ENCODE measurements at regions not wholly inside any gene's neighbourhood (a gene's known extent, or its start where the extent isn't known, plus 50 kb on each side); places are given as distances from the start of the nearest gene placed in this dataset.

GRCh38 chr5:71834601-71835000 is 115.5 kb downstream of the CARTPT start:
- Histone ChIP-seq H3K36me3 (no peaks in the 10 kb centered on the region), H3K9me3 (no peaks in the 10 kb centered on the region), H3K9ac (no peak overlapping the region), H3K4me1 (peaks cover 24% of the 10 kb centered on the region), H3K27me3 (no peaks in the 10 kb centered on the region), H3K4me2 (no peak overlapping the region), H4K20me1 (no peaks in the 10 kb centered on the region), H3K4me3 (no peak overlapping the region), H3K27ac (no peak overlapping the region)
- TF ChIP-seq Cebpa-rat (IDR thresholded peaks at IDR 0.05): no peak

- no peaks in the 10 kb centered on the region for H3K9me3 ChIP-seq
- H3K36me3 ChIP-seq: no peaks in the 10 kb centered on the region
- TF ChIP-seq Cebpa-rat (IDR thresholded peaks at IDR 0.05): no peak
- H4K20me1 ChIP-seq: no peaks in the 10 kb centered on the region
- no peak overlapping the region for H3K27ac ChIP-seq
- H3K9ac ChIP-seq: no peak overlapping the region
- no peak overlapping the region for H3K4me2 ChIP-seq
- no peak overlapping the region for H3K4me3 ChIP-seq
- peaks cover 9% of the 10 kb centered on the region for H3K4me1 ChIP-seq
- H3K27me3 ChIP-seq: no peaks in the 10 kb centered on the region
Measured at GRCh38 chr5:71836084-71836483, 117.0 kb downstream of the CARTPT start.

- H3K4me2 ChIP-seq: no peak overlapping the region
- peaks cover 3% of the 10 kb centered on the region for H3K4me1 ChIP-seq
- no peak overlapping the region for H3K9ac ChIP-seq
- no peak for TF ChIP-seq Cebpa-rat (IDR thresholded peaks at IDR 0.05)
- H3K27ac ChIP-seq: no peak overlapping the region
- no peaks in the 10 kb centered on the region for H3K36me3 ChIP-seq
- no peaks in the 10 kb centered on the region for H3K9me3 ChIP-seq
- H4K20me1 ChIP-seq: no peaks in the 10 kb centered on the region
- no peak overlapping the region for H3K4me3 ChIP-seq
- H3K27me3 ChIP-seq: no peaks in the 10 kb centered on the region
Measured at GRCh38 chr5:71836559-71837112, 117.6 kb downstream of the CARTPT start.

GRCh38 chr5:71838286-71838685 is 119.2 kb downstream of the CARTPT start:
- Histone ChIP-seq H4K20me1 (no peaks in the 10 kb centered on the region), H3K4me1 (no peaks in the 10 kb centered on the region), H3K9me3 (no peaks in the 10 kb centered on the region), H3K36me3 (no peaks in the 10 kb centered on the region), H3K27ac (no peak overlapping the region), H3K4me2 (no peak overlapping the region), H3K9ac (no peak overlapping the region), H3K4me3 (no peak overlapping the region), H3K27me3 (no peaks in the 10 kb centered on the region)
- no peak for TF ChIP-seq Cebpa-rat (IDR thresholded peaks at IDR 0.05)

- TF ChIP-seq Cebpa-rat (IDR thresholded peaks at IDR 0.05): no peak
- Histone ChIP-seq H3K9ac (no peak overlapping the region), H3K27ac (no peak overlapping the region), H3K4me2 (no peak overlapping the region), H3K4me1 (no peaks in the 10 kb centered on the region), H3K4me3 (no peak overlapping the region), H3K36me3 (no peaks in the 10 kb centered on the region), H3K27me3 (no peaks in the 10 kb centered on the region), H3K9me3 (no peaks in the 10 kb centered on the region), H4K20me1 (no peaks in the 10 kb centered on the region)
Measured at GRCh38 chr5:71839096-71839884, 120.2 kb downstream of the CARTPT start.

- Histone ChIP-seq H4K20me1 (no peaks in the 10 kb centered on the region), H3K4me3 (no peak overlapping the region), H3K9me3 (no peaks in the 10 kb centered on the region), H3K27ac (no peak overlapping the region), H3K27me3 (no peaks in the 10 kb centered on the region), H3K9ac (no peak overlapping the region), H3K4me2 (no peak overlapping the region), H3K4me1 (no peaks in the 10 kb centered on the region), H3K36me3 (no peaks in the 10 kb centered on the region)
- no peak for TF ChIP-seq Cebpa-rat (IDR thresholded peaks at IDR 0.05)
Measured at GRCh38 chr5:71841107-71841506, 122.0 kb downstream of the CARTPT start.

GRCh38 chr5:71843111-71843510 is 124.0 kb downstream of the CARTPT start:
- Histone ChIP-seq H3K4me2 (no peak overlapping the region), H3K27me3 (no peaks in the 10 kb centered on the region), H3K27ac (no peak overlapping the region), H3K4me1 (no peaks in the 10 kb centered on the region), H4K20me1 (no peaks in the 10 kb centered on the region), H3K9me3 (no peaks in the 10 kb centered on the region), H3K4me3 (no peak overlapping the region), H3K36me3 (no peaks in the 10 kb centered on the region), H3K9ac (no peak overlapping the region)
- no peak for TF ChIP-seq Cebpa-rat (IDR thresholded peaks at IDR 0.05)

GRCh38 chr5:71844862-71845261 is 125.8 kb downstream of the CARTPT start:
- no peak overlapping the region for H3K27ac ChIP-seq
- no peak overlapping the region for H3K4me3 ChIP-seq
- H3K4me2 ChIP-seq: no peak overlapping the region
- no peaks in the 10 kb centered on the region for H3K36me3 ChIP-seq
- no peaks in the 10 kb centered on the region for H3K27me3 ChIP-seq
- H3K4me1 ChIP-seq: no peaks in the 10 kb centered on the region
- no peak overlapping the region for H3K9ac ChIP-seq
- H4K20me1 ChIP-seq: no peaks in the 10 kb centered on the region
- peaks cover 17% of the 10 kb centered on the region for H3K9me3 ChIP-seq
- no peak for TF ChIP-seq Cebpa-rat (IDR thresholded peaks at IDR 0.05)

- no peak overlapping the region for H3K4me3 ChIP-seq
- H3K9me3 ChIP-seq: peaks cover 17% of the 10 kb centered on the region
- TF ChIP-seq Cebpa-rat (IDR thresholded peaks at IDR 0.05): no peak
- H3K4me2 ChIP-seq: no peak overlapping the region
- H3K36me3 ChIP-seq: no peaks in the 10 kb centered on the region
- no peak overlapping the region for H3K9ac ChIP-seq
- no peaks in the 10 kb centered on the region for H3K4me1 ChIP-seq
- H4K20me1 ChIP-seq: no peaks in the 10 kb centered on the region
- H3K27ac ChIP-seq: no peak overlapping the region
- no peaks in the 10 kb centered on the region for H3K27me3 ChIP-seq
Measured at GRCh38 chr5:71859515-71859914, 140.4 kb downstream of the CARTPT start.

GRCh38 chr5:71860048-71860447 is 141.0 kb downstream of the CARTPT start:
- Histone ChIP-seq H3K27me3 (no peaks in the 10 kb centered on the region), H3K27ac (no peak overlapping the region), H3K36me3 (no peaks in the 10 kb centered on the region), H3K4me2 (no peak overlapping the region), H3K4me3 (no peak overlapping the region), H3K4me1 (no peaks in the 10 kb centered on the region), H3K9ac (no peak overlapping the region), H3K9me3 (peaks cover 11% of the 10 kb centered on the region), H4K20me1 (no peaks in the 10 kb centered on the region)
- no peak for TF ChIP-seq Cebpa-rat (IDR thresholded peaks at IDR 0.05)
